GM12872 (cell line): ENCODE measurements at regions not wholly inside any gene's neighbourhood (a gene's known extent, or its start where the extent isn't known, plus 50 kb on each side); places are given as distances from the start of the nearest gene placed in this dataset.

Experiments used
- CTCF ChIP-seq: IDR thresholded peaks from 3 replicates; pipeline ENCODE4 v1.5.1; 2011; ENCODE audit warnings: low read depth, mild to moderate bottlenecking, low read length, moderate library complexity; ENCODE audit not compliant: insufficient read depth

GRCh38 chr6:140340795-140341194 lies 966.3 kb upstream of the CITED2 start:
- TF ChIP-seq CTCF = no peak

- no peak for TF ChIP-seq CTCF
Measured at GRCh38 chr6:140321891-140322290, 947.4 kb upstream of the CITED2 start.

GRCh38 chr6:140320081-140321080 lies 945.9 kb upstream of the CITED2 start:
- no peak for TF ChIP-seq CTCF

GRCh38 chr6:140319209-140319608 lies 944.8 kb upstream of the CITED2 start:
- no peak for TF ChIP-seq CTCF

- no peak for TF ChIP-seq CTCF
Measured at GRCh38 chr6:140318408-140318807, 944.0 kb upstream of the CITED2 start.

GRCh38 chr6:140317950-140318349 lies 943.5 kb upstream of the CITED2 start:
- TF ChIP-seq CTCF = no peak

GRCh38 chr6:140316966-140317365 lies 942.5 kb upstream of the CITED2 start:
- TF ChIP-seq CTCF = no peak
